ENCODE measurements at regions not wholly inside any gene's neighbourhood (a gene's known extent, or its start where the extent isn't known, plus 50 kb on each side); places are given as distances from the start of the nearest gene placed in this dataset.

GRCh38 chr13:60957816-60958215, 457.8 kb downstream of the PCDH20 start:
- Histone ChIP-seq H3K4me1 (no peaks in the 10 kb centered on the region), H3K27me3 (no peaks in the 10 kb centered on the region), H3K4me3 (no peak overlapping the region), H3K36me3 (no peaks in the 10 kb centered on the region), H3K27ac (no peak overlapping the region), H3K9me3 (no peaks in the 10 kb centered on the region)
- no peak for TF ChIP-seq CTCF (IDR thresholded peaks at IDR 0.05)
- DNase-seq (ENCODE audit: low spot score), result no peak

- no peak for DNase-seq (ENCODE audit: low spot score)
- Histone ChIP-seq H3K27ac (no peak overlapping the region), H3K27me3 (no peaks in the 10 kb centered on the region), H3K9me3 (no peaks in the 10 kb centered on the region), H3K4me1 (no peaks in the 10 kb centered on the region), H3K36me3 (no peaks in the 10 kb centered on the region), H3K4me3 (no peak overlapping the region)
- no peak for TF ChIP-seq CTCF (IDR thresholded peaks at IDR 0.05)
These were observed 470.3 kb downstream of the PCDH20 start for GRCh38 chr13:60945396-60945795.

- no peak for TF ChIP-seq CTCF (IDR thresholded peaks at IDR 0.05)
- H3K4me1 ChIP-seq, result no peaks in the 10 kb centered on the region
- no peak overlapping the region for H3K27ac ChIP-seq
- no peaks in the 10 kb centered on the region for H3K36me3 ChIP-seq
- no peak overlapping the region for H3K4me3 ChIP-seq
- H3K9me3 ChIP-seq, result no peaks in the 10 kb centered on the region
- no peaks in the 10 kb centered on the region for H3K27me3 ChIP-seq
- no peak for DNase-seq (ENCODE audit: low spot score)
These were observed 470.8 kb downstream of the PCDH20 start for GRCh38 chr13:60944863-60945262.

GRCh38 chr13:60944016-60944415, 471.6 kb downstream of the PCDH20 start:
- Histone ChIP-seq H3K27ac (no peak overlapping the region), H3K36me3 (no peaks in the 10 kb centered on the region)
- TF ChIP-seq CTCF (IDR thresholded peaks at IDR 0.05), result no peak

GRCh38 chr13:60936281-60936680, 479.4 kb downstream of the PCDH20 start:
- no peak for DNase-seq (ENCODE audit: low spot score)
- TF ChIP-seq CTCF (IDR thresholded peaks at IDR 0.05), result no peak
- no peaks in the 10 kb centered on the region for H3K27me3 ChIP-seq

More at GRCh38 chr13:60944016-60944415, 471.6 kb downstream of the PCDH20 start:
- Histone ChIP-seq H3K4me1 (no peaks in the 10 kb centered on the region), H3K27me3 (no peaks in the 10 kb centered on the region), H3K4me3 (no peak overlapping the region), H3K9me3 (no peaks in the 10 kb centered on the region)
- no peak for DNase-seq (ENCODE audit: low spot score)

GRCh38 chr13:60933638-60934037, 482.0 kb downstream of the PCDH20 start:
- DNase-seq (ENCODE audit: low spot score), result no peak
- no peaks in the 10 kb centered on the region for H3K27me3 ChIP-seq
- no peaks in the 10 kb centered on the region for H3K4me1 ChIP-seq
- no peaks in the 10 kb centered on the region for H3K36me3 ChIP-seq
- H3K9me3 ChIP-seq, result no peaks in the 10 kb centered on the region
- no peak overlapping the region for H3K27ac ChIP-seq
- H3K4me3 ChIP-seq, result no peak overlapping the region
- no peak for TF ChIP-seq CTCF (IDR thresholded peaks at IDR 0.05)

More at GRCh38 chr13:60936281-60936680, 479.4 kb downstream of the PCDH20 start:
- H3K4me1 ChIP-seq, result no peaks in the 10 kb centered on the region
- H3K4me3 ChIP-seq, result no peak overlapping the region
- no peaks in the 10 kb centered on the region for H3K9me3 ChIP-seq
- no peak overlapping the region for H3K27ac ChIP-seq
- no peaks in the 10 kb centered on the region for H3K36me3 ChIP-seq
